GM03348 (cell line): ENCODE measurements at regions not wholly inside any gene's neighbourhood (a gene's known extent, or its start where the extent isn't known, plus 50 kb on each side); places are given as distances from the start of the nearest gene placed in this dataset.

Experiments
- DNase-seq: peaks from one replicate; pipeline ENCODE4 v3.0.0; 2012; ENCODE audit warnings: low spot score

- no peak for DNase-seq
These were observed 206.8 kb downstream of the LPIN1 start for GRCh38 chr2:11953258-11953657.

DNA sequence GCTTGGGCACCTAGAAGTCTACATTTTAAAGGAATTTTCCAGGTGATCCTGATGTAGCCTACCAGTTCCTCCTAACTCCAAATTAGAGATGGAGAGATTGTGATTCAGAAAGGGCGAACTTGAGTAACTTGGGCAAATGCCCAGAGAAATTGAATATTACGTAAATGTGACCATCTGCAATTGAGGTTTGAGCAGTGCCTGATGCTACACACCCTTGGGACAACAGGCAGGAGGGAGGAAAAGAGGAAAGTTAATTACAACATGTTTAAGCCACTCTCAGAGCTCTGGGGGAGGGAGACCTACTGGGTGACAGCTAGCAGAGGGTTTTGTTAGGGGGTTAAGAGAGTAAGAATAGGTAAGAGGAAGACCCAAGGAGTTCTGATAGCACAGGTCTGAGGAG lies 208.9 kb downstream of the LPIN1 start:
- peak; percentile 18 for DNase-seq

DNA sequence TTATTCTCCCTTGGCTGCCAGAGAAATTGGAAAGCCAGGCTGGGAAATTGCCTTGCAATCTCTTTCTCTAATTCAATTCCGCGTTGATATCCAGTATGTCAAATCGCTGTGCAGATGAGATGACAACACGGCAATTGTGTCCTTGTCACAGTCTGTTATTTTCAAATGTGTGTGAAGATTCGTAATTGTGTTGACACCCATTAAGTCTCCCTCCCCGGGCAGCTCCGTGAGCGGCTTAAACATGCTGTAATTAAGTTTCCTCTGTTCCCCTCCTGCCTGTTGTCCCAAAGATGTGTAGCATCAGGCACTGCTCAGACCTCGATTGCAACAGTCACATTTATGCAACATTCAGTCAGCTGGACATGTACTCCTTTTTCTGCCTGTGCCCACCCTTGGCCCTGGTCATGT lies 209.5 kb downstream of the LPIN1 start:
- no peak for DNase-seq

- no peak for DNase-seq
These were observed 216.4 kb downstream of the LPIN1 start for GRCh38 chr2:11962707-11963328.

GRCh38 chr2:11963966-11964365 lies 217.5 kb downstream of the LPIN1 start:
- DNase-seq, result no peak

- DNase-seq, result peak; percentile 48
These were observed 221.6 kb downstream of the LPIN1 start for GRCh38 chr2:11967946-11968465.

DNA sequence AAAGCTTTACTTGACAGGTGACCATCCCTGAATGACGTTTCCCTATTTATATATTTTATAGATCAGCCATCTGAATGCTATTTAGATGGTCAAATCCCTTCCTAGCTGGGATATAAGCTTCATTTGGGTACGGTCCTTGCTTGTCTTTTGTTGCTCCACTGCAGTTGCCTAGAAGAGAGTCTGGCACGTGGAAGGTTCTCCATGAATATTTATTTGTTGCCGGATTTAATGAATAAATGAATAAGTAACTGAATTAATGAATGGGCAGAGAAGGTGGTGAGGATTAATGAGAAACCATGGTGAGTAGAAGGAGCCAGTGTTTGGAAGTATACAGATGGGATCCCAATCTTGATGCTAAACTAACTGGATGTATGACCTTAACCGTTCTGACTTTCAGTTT lies 222.1 kb downstream of the LPIN1 start:
- DNase-seq, result no peak

DNA sequence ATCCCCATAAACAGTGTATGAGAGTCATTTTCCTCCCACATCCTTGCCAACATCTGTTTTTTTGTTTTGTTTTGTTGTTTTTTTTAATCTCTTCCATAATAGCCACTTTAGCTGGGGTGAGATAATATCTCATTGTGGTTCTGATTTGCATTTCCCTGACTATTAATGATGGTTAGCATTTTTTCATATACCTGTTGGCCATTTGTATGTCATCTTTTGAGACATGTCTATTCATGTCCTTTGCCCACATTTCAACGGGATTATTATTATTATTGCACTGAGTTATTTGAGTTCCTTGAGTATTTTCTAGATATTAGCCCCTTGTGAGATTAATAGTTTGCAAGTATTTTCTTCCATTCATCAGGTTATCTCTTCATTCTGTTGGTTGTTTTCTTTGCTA lies 223.3 kb downstream of the LPIN1 start:
- no peak for DNase-seq

DNA sequence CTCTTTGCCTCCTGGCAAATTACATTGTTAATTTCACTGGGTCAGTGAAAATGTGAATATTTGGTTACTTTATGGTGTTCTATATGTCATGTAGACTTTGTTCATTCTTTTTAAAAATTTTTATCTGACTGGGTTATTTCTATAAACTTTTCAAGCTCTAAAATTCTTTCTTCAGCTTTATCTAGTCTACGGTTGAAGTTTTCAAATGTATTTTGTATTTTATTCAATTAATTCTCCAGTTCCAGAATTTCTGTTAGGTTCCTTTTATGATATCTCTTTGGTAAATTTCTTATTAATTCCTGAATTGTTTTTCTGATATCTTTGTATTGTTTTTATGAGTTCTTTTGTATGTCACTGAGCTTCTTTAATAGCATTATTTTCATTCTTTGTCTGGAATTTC lies 228.1 kb downstream of the LPIN1 start:
- DNase-seq, result no peak

- DNase-seq, result no peak
These were observed 228.9 kb downstream of the LPIN1 start for GRCh38 chr2:11975373-11975772.

GRCh38 chr2:11976073-11976472 lies 229.6 kb downstream of the LPIN1 start:
- DNase-seq, result no peak

GRCh38 chr2:11977766-11978524 lies 231.5 kb downstream of the LPIN1 start:
- no peak for DNase-seq

- no peak for DNase-seq
These were observed 234.4 kb downstream of the LPIN1 start for GRCh38 chr2:11980809-11981208.

GRCh38 chr2:11983401-11983800 lies 237.0 kb downstream of the LPIN1 start:
- DNase-seq, result no peak

GRCh38 chr2:11983870-11984269 lies 237.4 kb downstream of the LPIN1 start:
- no peak for DNase-seq

DNA sequence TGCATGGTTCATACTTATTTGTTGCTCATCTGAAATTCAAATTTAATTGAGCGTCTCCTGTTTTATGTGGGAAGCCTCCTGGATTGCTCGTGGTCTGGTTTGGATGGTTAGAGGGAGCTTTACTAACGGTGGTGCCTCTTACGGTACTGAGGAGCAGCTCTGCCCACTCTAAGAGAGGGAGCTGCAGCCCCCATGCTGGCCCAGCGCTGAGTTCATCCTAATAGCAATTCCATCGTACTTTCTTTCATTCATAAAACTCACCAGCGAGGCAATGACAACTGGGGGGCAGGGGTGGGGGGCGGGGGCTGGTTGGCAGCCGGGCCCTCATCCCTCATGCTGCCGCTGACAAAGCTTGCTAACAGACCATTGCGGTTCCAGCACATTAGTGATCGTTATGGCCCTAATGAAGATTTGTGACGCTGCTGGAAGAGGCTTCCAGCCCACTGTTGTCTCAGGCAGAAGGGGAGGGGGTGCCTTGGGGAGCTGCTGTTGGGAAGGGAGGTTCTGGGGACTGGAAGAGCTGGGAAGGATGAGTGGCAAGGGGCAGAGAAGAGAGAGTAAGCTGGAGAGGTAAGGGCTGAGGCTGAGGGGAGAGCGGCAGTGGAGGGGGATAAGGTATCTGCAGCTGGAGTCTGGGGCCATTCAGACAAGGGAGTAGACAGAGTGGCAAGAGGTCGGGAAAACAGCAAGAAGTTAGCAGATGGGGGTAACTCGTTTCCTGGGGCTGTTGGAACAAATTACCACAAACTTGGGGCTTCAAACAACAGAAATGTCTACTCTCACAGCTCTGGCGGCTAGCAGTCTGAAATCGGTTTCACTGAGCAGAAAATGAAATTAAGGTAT lies 238.1 kb downstream of the LPIN1 start:
- no peak for DNase-seq

GRCh38 chr2:11985817-11986566 lies 239.6 kb downstream of the LPIN1 start:
- no peak for DNase-seq

DNA sequence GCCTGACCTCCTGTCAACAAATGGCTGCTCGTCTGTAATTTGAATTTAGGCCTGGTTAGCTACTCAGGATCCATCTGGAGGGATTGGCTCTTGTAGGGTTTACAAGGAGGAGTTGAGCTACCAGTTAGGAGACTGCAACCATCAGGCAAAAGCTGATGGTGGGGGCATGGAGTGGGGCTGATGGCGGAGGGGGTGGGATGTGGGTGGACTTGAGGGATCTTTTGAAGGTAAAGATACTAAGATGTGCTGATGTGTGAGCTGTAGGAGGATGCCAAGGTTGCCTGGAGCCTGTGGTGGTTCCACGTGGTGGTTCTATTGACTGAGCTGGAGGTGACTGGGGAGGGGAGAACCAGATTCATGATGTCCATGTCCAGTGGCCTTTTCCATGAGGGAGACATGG lies 240.7 kb downstream of the LPIN1 start:
- DNase-seq, result no peak

DNA sequence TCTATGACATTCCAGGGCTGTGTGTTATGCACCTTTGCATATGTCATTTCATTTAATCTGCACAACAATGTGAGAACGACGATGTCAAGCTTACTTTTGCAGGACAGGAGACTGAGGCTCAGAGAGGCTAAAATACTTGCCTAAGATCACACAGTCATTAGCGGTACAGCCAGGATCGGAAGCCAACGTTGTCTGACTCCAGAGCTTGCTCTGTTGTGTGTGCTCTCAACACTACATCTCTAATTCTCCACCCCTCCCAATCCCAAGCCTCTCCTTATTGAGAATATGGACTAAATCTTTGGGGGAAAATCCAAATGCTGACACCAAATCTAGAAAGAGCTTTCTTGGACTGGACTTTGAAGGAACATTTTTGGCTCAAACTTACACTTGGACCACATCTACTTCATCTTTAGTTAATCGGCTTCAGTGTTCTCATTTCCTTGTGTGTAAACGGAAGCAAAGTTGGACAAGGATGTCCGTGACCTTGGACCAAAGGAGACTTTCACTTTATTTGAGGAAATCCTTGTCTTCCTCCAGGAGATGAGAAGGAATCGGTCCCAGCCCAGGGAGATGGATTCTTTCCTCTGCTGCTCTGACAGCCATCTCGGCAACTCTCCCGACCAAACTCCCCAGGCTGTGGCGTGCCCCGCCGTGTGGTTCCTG lies 242.4 kb downstream of the LPIN1 start:
- peak; percentile 33 for DNase-seq

GRCh38 chr2:11989354-11989703 lies 242.9 kb downstream of the LPIN1 start:
- DNase-seq, result no peak

GRCh38 chr2:11990576-11990975 lies 244.1 kb downstream of the LPIN1 start:
- DNase-seq, result no peak

DNA sequence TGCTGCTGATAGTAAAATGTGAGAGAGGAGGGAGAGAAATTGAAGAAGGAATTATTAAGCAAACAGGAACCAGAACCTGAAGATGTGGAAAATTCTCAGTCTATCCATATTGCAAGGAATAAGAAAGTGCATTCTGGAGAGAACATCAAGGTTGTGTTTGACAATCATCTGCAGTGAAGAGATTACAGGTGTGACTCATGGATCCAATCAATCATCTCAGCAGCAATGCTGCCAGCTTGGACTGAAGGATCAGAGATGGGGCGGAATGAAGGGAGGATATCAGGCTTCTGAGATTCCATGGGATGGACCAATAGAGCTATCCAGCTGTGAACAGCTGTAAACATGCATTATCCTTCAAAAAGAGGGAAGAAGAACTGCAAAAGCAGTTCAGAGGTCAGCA lies 247.3 kb downstream of the LPIN1 start:
- no peak for DNase-seq
